ENCODE measurements at regions not wholly inside any gene's neighbourhood (a gene's known extent, or its start where the extent isn't known, plus 50 kb on each side); places are given as distances from the start of the nearest gene placed in this dataset.

DNA sequence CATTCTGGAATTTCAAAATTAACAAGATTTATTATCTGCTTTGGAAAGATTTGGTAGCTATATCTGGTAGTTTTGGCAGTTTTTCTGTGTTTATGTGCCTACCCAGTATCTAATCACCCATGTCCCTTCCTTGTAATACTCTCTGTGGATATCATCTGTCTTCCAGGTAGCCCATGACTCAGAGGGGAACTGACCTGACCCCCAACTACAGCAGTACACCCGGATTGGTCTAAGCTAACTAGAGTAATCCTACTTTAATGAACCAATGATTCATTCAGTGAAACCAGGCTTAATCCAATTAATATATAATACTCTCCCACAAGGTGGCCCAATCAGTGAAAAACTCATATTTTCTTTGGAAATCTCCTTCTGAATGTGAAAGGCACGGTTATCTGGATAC is 295.3 kb upstream of the SULF2 start:
- TF ChIP-seq, protein P1, sequence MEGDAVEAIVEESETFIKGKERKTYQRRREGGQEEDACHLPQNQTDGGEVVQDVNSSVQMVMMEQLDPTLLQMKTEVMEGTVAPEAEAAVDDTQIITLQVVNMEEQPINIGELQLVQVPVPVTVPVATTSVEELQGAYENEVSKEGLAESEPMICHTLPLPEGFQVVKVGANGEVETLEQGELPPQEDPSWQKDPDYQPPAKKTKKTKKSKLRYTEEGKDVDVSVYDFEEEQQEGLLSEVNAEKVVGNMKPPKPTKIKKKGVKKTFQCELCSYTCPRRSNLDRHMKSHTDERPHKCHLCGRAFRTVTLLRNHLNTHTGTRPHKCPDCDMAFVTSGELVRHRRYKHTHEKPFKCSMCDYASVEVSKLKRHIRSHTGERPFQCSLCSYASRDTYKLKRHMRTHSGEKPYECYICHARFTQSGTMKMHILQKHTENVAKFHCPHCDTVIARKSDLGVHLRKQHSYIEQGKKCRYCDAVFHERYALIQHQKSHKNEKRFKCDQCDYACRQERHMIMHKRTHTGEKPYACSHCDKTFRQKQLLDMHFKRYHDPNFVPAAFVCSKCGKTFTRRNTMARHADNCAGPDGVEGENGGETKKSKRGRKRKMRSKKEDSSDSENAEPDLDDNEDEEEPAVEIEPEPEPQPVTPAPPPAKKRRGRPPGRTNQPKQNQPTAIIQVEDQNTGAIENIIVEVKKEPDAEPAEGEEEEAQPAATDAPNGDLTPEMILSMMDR (IDR thresholded peaks at IDR 0.05), result no peak
- no peak for TF ChIP-seq POLR2A (IDR thresholded peaks at IDR 0.05)

All from right lobe of liver (tissue), 4 donors.